ENCODE measurements at regions not wholly inside any gene's neighbourhood (a gene's known extent, or its start where the extent isn't known, plus 50 kb on each side); places are given as distances from the start of the nearest gene placed in this dataset.
A peak's percentile ranks its signal among the peaks of the same experiment; 100 is the strongest.
"Not testable (repeated sequence)": the region's sequence is repeated elsewhere in the genome, so short reads cannot be mapped to it uniquely, and the experiment has no call there.

DNA sequence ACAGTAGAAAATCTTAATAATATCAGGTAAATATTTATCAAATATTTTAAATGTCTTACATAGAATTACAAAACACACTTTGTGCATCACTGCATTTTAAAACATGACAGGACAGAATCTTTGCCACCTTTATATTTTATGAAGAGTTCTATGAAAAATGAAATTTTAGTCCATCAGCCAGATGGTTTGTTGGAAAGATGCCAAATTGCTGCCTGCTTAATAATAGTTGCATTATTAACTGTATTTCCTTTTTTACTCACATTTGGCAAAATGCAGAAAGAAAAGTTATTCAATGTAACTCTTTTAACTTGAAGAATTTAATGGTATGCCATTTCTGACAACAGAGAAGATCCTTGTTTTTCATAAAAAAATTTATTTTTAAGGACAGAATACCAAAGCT, 1271.6 kb downstream of the NSUN3 start:
- Histone ChIP-seq H3K4me3 (no peak overlapping the region), H3K4me1 (replicated peaks in 1 of 2) (no peaks in the 10 kb centered on the region), H3K27ac (no peak overlapping the region)
- in situ Hi-C loops (cut with MboI; ENCODE audit: low pct_unique_long_range_greater_than_20kb in 2 of 9, low sequenced_read_pairs in 9 of 9, unreplicated experiment in 9 of 9): no loop called here
- ATAC-seq (replicated peaks in 6 of 8): no peak

DNA sequence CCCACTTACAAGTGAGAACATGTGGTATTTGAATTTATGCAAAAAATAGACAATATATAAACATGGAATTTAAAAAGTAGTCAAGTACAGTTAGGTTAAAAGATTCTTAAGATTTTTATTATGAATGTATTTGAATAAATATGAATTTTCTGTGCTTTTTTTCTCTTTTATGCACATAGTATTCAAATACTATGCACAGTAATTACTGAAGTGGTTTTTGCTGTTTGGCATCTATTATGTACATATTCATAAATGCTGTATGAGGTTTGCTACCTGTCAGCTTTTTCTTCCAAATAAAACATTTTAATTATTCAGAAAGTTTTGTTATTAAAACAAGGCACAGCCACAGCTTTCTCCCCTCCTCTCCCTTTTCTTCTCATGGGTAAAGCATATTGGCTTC, 1272.7 kb downstream of the NSUN3 start:
- ATAC-seq (replicated peaks in 6 of 8): peak in 1 of 8 experiments; percentile 91
- Histone ChIP-seq H3K4me3 (no peak overlapping the region), H3K27ac (no peak overlapping the region), H3K4me1 (replicated peaks in 1 of 2) (no peaks in the 10 kb centered on the region)
- in situ Hi-C loops (cut with MboI; ENCODE audit: low pct_unique_long_range_greater_than_20kb in 2 of 9, low sequenced_read_pairs in 9 of 9, unreplicated experiment in 9 of 9): no loop called here

- H3K4me3 ChIP-seq: no peak overlapping the region
- H3K27ac ChIP-seq: no peak overlapping the region
- no peaks in the 10 kb centered on the region for H3K4me1 ChIP-seq (replicated peaks in 1 of 2)
- 0 to 100% (median 42%) methylated on average over 1 of the region's 1 CpG; no CpG with 5 or more reads in 1 of the 10 experiments for WGBS, 10 experiments
- in situ Hi-C loops (cut with MboI; ENCODE audit: low pct_unique_long_range_greater_than_20kb in 2 of 9, low sequenced_read_pairs in 9 of 9, unreplicated experiment in 9 of 9): no loop called here
- no peak for ATAC-seq (replicated peaks in 6 of 8)
These were observed 1275.6 kb downstream of the NSUN3 start for GRCh38 chr3:95338446-95338845.

- in situ Hi-C loops (cut with MboI; ENCODE audit: low pct_unique_long_range_greater_than_20kb in 2 of 9, low sequenced_read_pairs in 9 of 9, unreplicated experiment in 9 of 9): no loop called here
- Histone ChIP-seq H3K4me1 (replicated peaks in 1 of 2) (no peaks in the 10 kb centered on the region), H3K4me3 (no peak overlapping the region), H3K27ac (no peak overlapping the region)
- 13 to 80% (median 42%) methylated on average over 1 to 7 of the region's 8 CpGs; no CpG with 5 or more reads in 4 of the 10 experiments for WGBS, 10 experiments
- ATAC-seq (replicated peaks in 6 of 8): no peak
These were observed 1278.5 kb downstream of the NSUN3 start for GRCh38 chr3:95341314-95341713.

DNA sequence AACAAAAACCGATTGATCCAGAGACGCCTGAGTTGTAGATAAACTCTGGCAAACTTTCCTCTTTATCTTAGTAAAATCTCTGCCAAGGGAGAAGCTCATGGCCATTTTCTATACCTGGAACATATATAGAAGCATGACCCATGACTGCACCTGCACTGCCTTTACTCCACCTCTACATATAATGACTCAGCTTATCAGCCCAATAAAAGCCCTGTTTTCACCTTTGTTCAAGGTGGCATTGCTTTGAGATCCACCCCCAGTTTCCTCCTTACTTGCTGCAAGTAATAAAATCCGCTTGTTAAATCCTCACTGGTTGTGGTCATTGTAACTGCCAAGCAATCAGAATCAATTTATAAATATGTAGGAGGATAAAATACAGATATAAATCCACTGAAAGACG, 1280.4 kb downstream of the NSUN3 start:
- no peak overlapping the region for H3K4me3 ChIP-seq
- in situ Hi-C loops (cut with MboI; ENCODE audit: low pct_unique_long_range_greater_than_20kb in 2 of 9, low sequenced_read_pairs in 9 of 9, unreplicated experiment in 9 of 9): no loop called here
- 0 to 90% (median 60%) methylated on average over 2 to 4 of the region's 4 CpGs for WGBS, 10 experiments
- H3K4me1 ChIP-seq (replicated peaks in 1 of 2): no peaks in the 10 kb centered on the region
- no peak for ATAC-seq (replicated peaks in 6 of 8)
- H3K27ac ChIP-seq: no peak overlapping the region

DNA sequence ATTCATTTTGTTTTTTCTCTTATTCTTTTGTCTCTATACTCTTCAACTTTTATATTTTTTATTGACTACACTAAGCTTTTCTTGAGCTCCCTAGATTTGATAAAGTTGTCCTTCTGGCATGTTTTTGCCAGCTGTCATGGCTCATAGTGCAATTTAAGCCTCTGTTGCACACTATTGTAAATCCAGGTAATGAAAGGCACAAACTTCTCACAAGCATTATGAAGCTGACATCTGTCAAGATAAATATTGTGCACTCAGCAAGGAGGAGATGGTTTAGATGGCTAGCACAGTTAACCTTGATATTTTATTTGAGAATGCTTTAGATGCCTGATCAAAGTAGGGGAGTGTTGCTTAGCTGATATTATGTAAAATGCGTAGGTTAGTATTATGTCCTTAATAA, 1280.9 kb downstream of the NSUN3 start:
- Histone ChIP-seq H3K27ac (no peak overlapping the region), H3K4me3 (no peak overlapping the region), H3K4me1 (replicated peaks in 1 of 2) (no peaks in the 10 kb centered on the region)
- WGBS, 10 experiments: 0 to 100% (median 84%) methylated on average over 1 of the region's 1 CpG; no CpG with 5 or more reads in 2 of the 10 experiments
- no peak for ATAC-seq (replicated peaks in 6 of 8)
- in situ Hi-C loops (cut with MboI; ENCODE audit: low pct_unique_long_range_greater_than_20kb in 2 of 9, low sequenced_read_pairs in 9 of 9, unreplicated experiment in 9 of 9): no loop called here

DNA sequence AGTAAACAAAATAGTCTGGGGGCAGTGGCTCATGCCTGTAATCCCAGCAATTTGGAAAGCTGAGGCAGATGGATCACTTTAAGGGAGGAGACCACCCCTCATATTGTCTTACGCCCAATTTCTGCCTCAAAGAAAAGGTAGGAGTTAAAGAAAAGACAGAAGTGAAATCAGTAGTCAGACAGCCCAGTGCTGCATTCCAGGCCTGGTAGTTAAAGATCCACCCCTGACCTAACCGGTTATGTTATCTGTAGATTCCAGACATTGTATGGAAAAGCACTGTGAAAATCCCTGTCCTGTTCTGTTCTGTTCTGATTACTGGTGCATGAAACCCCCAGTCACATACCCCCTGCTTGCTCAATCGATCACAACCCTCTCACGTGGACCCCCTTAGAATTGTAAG, 1285.1 kb downstream of the NSUN3 start:
- H3K4me3 ChIP-seq; in situ Hi-C loops (cut with MboI; ENCODE audit: low pct_unique_long_range_greater_than_20kb in 2 of 9, low sequenced_read_pairs in 9 of 9, unreplicated experiment in 9 of 9); H3K4me1 ChIP-seq (replicated peaks in 1 of 2); ATAC-seq (replicated peaks in 6 of 8); H3K27ac ChIP-seq: not testable (repeated sequence)
- WGBS, 10 experiments: 29 to 92% (median 85%) methylated on average over 1 to 3 of the region's 4 CpGs; no CpG with 5 or more reads in 4 of the 10 experiments

DNA sequence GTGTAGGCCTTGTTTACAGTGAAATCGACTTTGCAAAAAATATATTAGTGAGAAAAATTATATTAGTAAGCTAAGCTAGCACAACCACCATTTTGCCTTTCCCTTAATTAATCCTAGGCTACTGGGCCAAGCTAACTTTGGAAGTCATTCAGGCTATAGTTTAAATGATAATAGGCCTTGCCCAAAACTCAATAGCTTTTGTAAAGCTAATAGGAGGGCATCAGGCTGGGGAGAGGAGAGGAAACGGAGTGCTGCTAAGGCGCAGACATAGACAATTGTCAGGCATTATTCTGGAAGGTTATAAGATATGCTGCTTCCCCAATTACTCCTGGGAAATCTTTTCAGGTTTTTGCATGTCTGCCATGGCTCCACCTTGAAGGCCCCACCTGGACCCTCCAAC, 1286.0 kb downstream of the NSUN3 start:
- in situ Hi-C loops (cut with MboI; ENCODE audit: low pct_unique_long_range_greater_than_20kb in 2 of 9, low sequenced_read_pairs in 9 of 9, unreplicated experiment in 9 of 9): no loop called here
- ATAC-seq (replicated peaks in 6 of 8): no peak
- Histone ChIP-seq H3K4me1 (replicated peaks in 1 of 2) (no peaks in the 10 kb centered on the region), H3K27ac (no peak overlapping the region), H3K4me3 (no peak overlapping the region)
- 0 to 100% (median 56%) methylated on average over 1 to 3 of the region's 3 CpGs; no CpG with 5 or more reads in 1 of the 10 experiments for WGBS, 10 experiments

- in situ Hi-C loops (cut with MboI; ENCODE audit: low pct_unique_long_range_greater_than_20kb in 2 of 9, low sequenced_read_pairs in 9 of 9, unreplicated experiment in 9 of 9): no loop called here
- no peaks in the 10 kb centered on the region for H3K4me1 ChIP-seq (replicated peaks in 1 of 2)
These were observed 1287.2 kb downstream of the NSUN3 start for GRCh38 chr3:95350049-95350448.

DNA sequence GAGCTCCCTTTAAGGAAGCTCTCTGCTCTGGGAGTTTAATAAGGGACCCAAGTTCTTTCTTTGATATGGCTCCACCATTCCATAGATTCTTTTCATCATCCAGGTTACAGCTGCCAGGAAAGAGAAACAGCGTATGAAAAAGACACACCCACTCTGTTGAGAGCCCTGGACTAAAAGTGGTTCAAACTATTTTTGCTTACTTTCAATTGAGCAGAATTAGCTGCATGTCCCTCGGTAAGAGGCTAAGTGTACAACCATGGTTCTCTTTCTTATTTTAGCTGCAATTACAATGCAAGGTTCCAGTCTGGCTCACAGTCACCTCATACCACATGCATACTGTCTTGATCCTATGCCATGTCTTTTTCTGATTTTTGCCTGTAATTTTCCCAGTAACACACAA, 1288.3 kb downstream of the NSUN3 start:
- H3K27ac ChIP-seq: no peak overlapping the region
- 0 to 100% (median 49%) methylated on average over 1 to 2 of the region's 2 CpGs; no CpG with 5 or more reads in 1 of the 10 experiments for WGBS, 10 experiments
- no peaks in the 10 kb centered on the region for H3K4me1 ChIP-seq (replicated peaks in 1 of 2)
- no peak for ATAC-seq (replicated peaks in 6 of 8)
- in situ Hi-C loops (cut with MboI; ENCODE audit: low pct_unique_long_range_greater_than_20kb in 2 of 9, low sequenced_read_pairs in 9 of 9, unreplicated experiment in 9 of 9): no loop called here
- no peak overlapping the region for H3K4me3 ChIP-seq

More at GRCh38 chr3:95350049-95350448, 1287.2 kb downstream of the NSUN3 start:
- H3K4me3 ChIP-seq: no peak overlapping the region
- no peak overlapping the region for H3K27ac ChIP-seq
- WGBS, 10 experiments: 20 to 96% (median 51%) methylated on average over 1 to 3 of the region's 4 CpGs; no CpG with 5 or more reads in 4 of the 10 experiments
- ATAC-seq (replicated peaks in 6 of 8): no peak

DNA sequence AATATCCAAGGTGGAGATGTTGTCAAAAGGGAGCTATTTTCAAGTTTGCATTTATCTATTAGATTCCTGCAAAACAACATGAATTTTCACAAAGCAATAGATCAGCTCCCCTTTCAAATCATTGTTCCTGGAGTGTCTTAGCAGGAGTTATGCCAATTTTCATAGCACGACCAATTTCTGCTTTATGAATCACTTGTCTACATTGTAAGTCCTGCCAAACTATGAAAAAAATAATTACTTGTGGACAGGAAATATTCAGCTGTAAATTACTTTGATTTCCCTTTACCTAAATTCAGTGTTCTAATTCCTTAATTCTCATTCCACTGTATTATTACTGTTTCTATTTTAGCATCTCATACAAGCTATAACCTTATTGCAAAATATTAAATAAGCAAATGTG, 1289.6 kb downstream of the NSUN3 start:
- no peak for ATAC-seq (replicated peaks in 6 of 8)
- 0 to 100% (median 73%) methylated on average over 1 of the region's 1 CpG; no CpG with 5 or more reads in 4 of the 10 experiments for WGBS, 10 experiments
- in situ Hi-C loops (cut with MboI; ENCODE audit: low pct_unique_long_range_greater_than_20kb in 2 of 9, low sequenced_read_pairs in 9 of 9, unreplicated experiment in 9 of 9): no loop called here
- Histone ChIP-seq H3K27ac (no peak overlapping the region), H3K4me3 (no peak overlapping the region), H3K4me1 (replicated peaks in 1 of 2) (no peaks in the 10 kb centered on the region)

DNA sequence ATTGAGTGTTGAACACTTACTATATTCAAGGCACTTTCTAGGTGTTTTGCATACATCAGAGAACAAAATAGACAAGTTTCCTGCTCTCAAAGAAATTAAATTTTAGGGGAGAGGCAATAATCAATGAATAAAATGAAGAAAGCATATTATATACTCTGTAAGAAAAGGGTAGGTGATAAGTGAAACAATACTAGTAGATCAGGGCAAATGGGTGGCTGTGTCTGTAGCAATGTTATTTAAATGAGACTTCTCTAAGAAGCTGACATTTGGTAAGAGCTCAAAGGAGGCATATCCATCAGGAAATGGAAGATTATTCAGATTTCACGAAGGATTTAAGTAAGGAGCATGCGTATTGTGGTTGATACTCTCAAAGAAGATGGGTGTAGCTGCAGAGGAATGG, 1291.6 kb downstream of the NSUN3 start:
- H3K27ac ChIP-seq: no peak overlapping the region
- peak in 1 of 8 experiments; percentile 13 for ATAC-seq (replicated peaks in 6 of 8)
- WGBS, 10 experiments: 0 to 67% (median 44%) methylated on average over 1 to 2 of the region's 2 CpGs; no CpG with 5 or more reads in 1 of the 10 experiments
- H3K4me1 ChIP-seq (replicated peaks in 1 of 2): no peaks in the 10 kb centered on the region
- no peak overlapping the region for H3K4me3 ChIP-seq
- in situ Hi-C loops (cut with MboI; ENCODE audit: low pct_unique_long_range_greater_than_20kb in 2 of 9, low sequenced_read_pairs in 9 of 9, unreplicated experiment in 9 of 9): no loop called here

DNA sequence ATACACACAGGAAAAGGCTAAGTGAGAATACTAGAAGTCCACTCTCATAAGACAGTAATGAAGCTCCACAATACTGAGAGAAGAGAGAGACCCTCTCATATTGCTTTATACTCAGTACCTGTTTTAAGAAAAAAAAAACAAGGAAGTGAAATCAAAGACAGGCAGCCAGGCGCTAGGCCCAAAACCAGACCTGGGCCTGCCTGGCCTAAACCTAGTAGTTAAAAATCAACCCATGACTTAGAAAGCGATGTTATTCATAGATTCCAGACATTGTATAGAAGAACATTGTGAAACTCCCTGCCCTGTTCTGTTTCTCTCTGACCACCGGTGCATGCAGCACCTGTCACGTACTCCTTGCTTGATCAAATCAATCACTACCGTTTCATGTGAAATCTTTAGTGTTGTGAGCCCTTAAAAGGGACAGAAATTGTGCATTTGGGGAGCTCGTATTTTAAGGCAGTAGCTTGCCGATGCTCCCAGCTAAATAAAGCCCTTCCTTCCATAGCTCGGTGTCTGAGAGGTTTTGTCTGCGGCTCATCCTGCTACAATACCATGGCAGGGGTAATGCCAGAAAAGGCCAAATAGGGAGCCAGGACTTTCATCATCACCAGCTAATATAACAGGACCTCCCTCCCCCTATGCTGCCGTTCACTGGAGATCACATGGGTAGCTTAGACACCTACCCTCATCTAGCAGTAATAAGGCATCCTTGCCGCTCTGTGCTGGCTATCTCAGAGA, 1294.1 kb downstream of the NSUN3 start:
- 20 to 95% (median 74%) methylated on average over 1 to 9 of the region's 11 CpGs for WGBS, 10 experiments
- ATAC-seq (replicated peaks in 6 of 8): no peak
- in situ Hi-C loops (cut with MboI; ENCODE audit: low pct_unique_long_range_greater_than_20kb in 2 of 9, low sequenced_read_pairs in 9 of 9, unreplicated experiment in 9 of 9): no loop called here
- Histone ChIP-seq H3K4me1 (replicated peaks in 1 of 2) (no peaks in the 10 kb centered on the region), H3K27ac (no peak overlapping the region), H3K4me3 (no peak overlapping the region)
